ENCODE measurements at regions not wholly inside any gene's neighbourhood (a gene's known extent, or its start where the extent isn't known, plus 50 kb on each side); places are given as distances from the start of the nearest gene placed in this dataset.

DNA sequence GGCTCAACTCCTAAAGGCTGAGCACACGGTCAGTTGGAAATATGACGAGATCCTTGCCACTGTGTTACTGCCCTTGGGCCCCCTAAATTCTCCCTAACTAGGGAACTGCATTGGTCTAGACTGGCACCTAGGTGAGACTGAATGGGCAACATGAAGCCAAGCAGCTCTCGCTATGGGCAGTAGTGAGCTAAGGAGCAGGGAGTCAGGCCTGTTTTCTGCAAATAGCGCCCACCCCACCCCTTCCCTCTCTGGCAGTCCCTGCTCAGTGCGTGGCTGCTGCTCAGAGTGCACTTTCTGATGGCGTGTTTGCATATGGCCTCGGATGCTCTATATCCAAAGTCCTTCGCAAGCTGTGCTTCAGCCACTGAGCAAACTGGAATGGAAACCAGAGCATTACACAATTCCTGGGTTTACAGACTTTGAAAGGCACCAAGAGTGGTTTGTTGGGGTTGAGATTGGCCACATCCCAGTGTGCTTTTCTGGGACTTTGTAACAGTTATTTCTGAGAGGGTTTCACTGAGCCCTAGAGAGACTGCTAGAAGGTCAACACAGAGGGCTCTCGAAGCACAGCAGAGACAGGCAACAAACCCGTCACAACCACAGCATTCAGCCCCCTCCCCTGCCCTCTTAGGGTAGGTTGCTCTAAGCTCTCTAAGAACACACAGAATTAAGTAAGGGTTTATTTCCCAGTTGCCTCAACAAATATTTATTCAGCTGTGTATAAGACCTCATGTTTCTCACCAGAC is 419.9 kb downstream of the STK39 start:
- TF ChIP-seq POLR2A (IDR thresholded peaks at IDR 0.05), result no peak
- TF ChIP-seq EP300 (IDR thresholded peaks at IDR 0.05), result no peak
- TF ChIP-seq, protein P1, sequence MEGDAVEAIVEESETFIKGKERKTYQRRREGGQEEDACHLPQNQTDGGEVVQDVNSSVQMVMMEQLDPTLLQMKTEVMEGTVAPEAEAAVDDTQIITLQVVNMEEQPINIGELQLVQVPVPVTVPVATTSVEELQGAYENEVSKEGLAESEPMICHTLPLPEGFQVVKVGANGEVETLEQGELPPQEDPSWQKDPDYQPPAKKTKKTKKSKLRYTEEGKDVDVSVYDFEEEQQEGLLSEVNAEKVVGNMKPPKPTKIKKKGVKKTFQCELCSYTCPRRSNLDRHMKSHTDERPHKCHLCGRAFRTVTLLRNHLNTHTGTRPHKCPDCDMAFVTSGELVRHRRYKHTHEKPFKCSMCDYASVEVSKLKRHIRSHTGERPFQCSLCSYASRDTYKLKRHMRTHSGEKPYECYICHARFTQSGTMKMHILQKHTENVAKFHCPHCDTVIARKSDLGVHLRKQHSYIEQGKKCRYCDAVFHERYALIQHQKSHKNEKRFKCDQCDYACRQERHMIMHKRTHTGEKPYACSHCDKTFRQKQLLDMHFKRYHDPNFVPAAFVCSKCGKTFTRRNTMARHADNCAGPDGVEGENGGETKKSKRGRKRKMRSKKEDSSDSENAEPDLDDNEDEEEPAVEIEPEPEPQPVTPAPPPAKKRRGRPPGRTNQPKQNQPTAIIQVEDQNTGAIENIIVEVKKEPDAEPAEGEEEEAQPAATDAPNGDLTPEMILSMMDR (IDR thresholded peaks at IDR 0.05), result no peak
- no peak for TF ChIP-seq POLR2AphosphoS5 (IDR thresholded peaks at IDR 0.05)
- Histone ChIP-seq H3K36me3 (no peaks in the 10 kb centered on the region), H3K4me1 (no peaks in the 10 kb centered on the region), H3K27ac (no peak overlapping the region), H3K27me3 (no peaks in the 10 kb centered on the region), H3K9me3 (no peaks in the 10 kb centered on the region), H3K4me3 (no peak overlapping the region)
- ATAC-seq, result no peak
- WGBS, 2 donors (ENCODE audit: low coverage in 1 of 2), result 84 to 92% methylated on average over 5 to 8 of the region's 10 CpGs

- Histone ChIP-seq H3K4me3 (no peak overlapping the region), H3K9me3 (no peaks in the 10 kb centered on the region), H3K4me1 (no peaks in the 10 kb centered on the region), H3K27me3 (no peaks in the 10 kb centered on the region), H3K36me3 (no peaks in the 10 kb centered on the region), H3K27ac (no peak overlapping the region)
- TF ChIP-seq POLR2A (IDR thresholded peaks at IDR 0.05), result no peak
- TF ChIP-seq, protein P1 (IDR thresholded peaks at IDR 0.05), result no peak
- no peak for TF ChIP-seq POLR2AphosphoS5 (IDR thresholded peaks at IDR 0.05)
- TF ChIP-seq EP300 (IDR thresholded peaks at IDR 0.05), result no peak
- WGBS, 2 donors (ENCODE audit: low coverage in 1 of 2), result 26 to 64% methylated on average over 2 to 3 of the region's 3 CpGs
- ATAC-seq, result no peak
Measured at GRCh38 chr2:167826906-167827305, 420.5 kb downstream of the STK39 start.

GRCh38 chr2:167825664-167826063 is 421.7 kb downstream of the STK39 start:
- ATAC-seq, result no peak
- no peak for TF ChIP-seq EP300 (IDR thresholded peaks at IDR 0.05)
- TF ChIP-seq POLR2AphosphoS5 (IDR thresholded peaks at IDR 0.05), result no peak
- TF ChIP-seq POLR2A (IDR thresholded peaks at IDR 0.05), result no peak
- TF ChIP-seq, protein P1 (IDR thresholded peaks at IDR 0.05), result no peak
- no peak overlapping the region for H3K27ac ChIP-seq
- H3K36me3 ChIP-seq, result no peaks in the 10 kb centered on the region
- 89% methylated on average over 1 of the region's 1 CpG; no CpG with 5 or more reads in 1 of the 2 donors for WGBS, 2 donors (ENCODE audit: low coverage in 1 of 2)
- H3K27me3 ChIP-seq, result no peaks in the 10 kb centered on the region
- no peaks in the 10 kb centered on the region for H3K4me1 ChIP-seq
- no peak overlapping the region for H3K4me3 ChIP-seq
- no peaks in the 10 kb centered on the region for H3K9me3 ChIP-seq

- Histone ChIP-seq H3K27me3 (no peaks in the 10 kb centered on the region), H3K36me3 (no peaks in the 10 kb centered on the region), H3K4me1 (no peaks in the 10 kb centered on the region), H3K4me3 (no peak overlapping the region), H3K27ac (no peak overlapping the region), H3K9me3 (no peaks in the 10 kb centered on the region)
- TF ChIP-seq POLR2A (IDR thresholded peaks at IDR 0.05) (no peak), POLR2AphosphoS5 (IDR thresholded peaks at IDR 0.05) (no peak), EP300 (IDR thresholded peaks at IDR 0.05) (no peak)
- TF ChIP-seq, protein P1 (IDR thresholded peaks at IDR 0.05), result no peak
- ATAC-seq, result no peak
- 81 to 100% methylated on average over 1 to 3 of the region's 3 CpGs for WGBS, 2 donors (ENCODE audit: low coverage in 1 of 2)
Measured at GRCh38 chr2:167822690-167823465, 424.5 kb downstream of the STK39 start.
